HepG2 (cell line): ENCODE measurements at regions not wholly inside any gene's neighbourhood (a gene's known extent, or its start where the extent isn't known, plus 50 kb on each side); places are given as distances from the start of the nearest gene placed in this dataset.

Source experiments
- KLF16 ChIP-seq, 2 experiments: sonication (generic) in 1 of 2; formaldehyde crosslinking in 1 of 2; IDR thresholded peaks; 2 replicates each; pipeline versions ENCODE4 v1.6.1 to v1.8.0; 2016 to 2023; ENCODE audit warnings: missing genetic modification reagents in 2 of 2, missing compliant biosample characterization in 1 of 2
- POLR2AphosphoS5 ChIP-seq: IDR thresholded peaks from 2 replicates; pipeline ENCODE4 v1.6.1; 2012; ENCODE audit warnings: low read depth, low read length
- TBL1XR1 ChIP-seq: fragments of 150-350 bp; IDR thresholded peaks from 2 replicates; pipeline ENCODE4 v1.6.1; 2014; ENCODE audit warnings: borderline replicate concordance, low read length; ENCODE audit not compliant: partially characterized antibody
- TF ChIP-seq, protein P1 (sequence below): sonication (generic); formaldehyde crosslinking; IDR thresholded peaks from 2 replicates; pipeline ENCODE4 v1.8.1; 2022; ENCODE audit warnings: mild to moderate bottlenecking, missing genetic modification reagents
- TF ChIP-seq, protein P2 (sequence below): sonication (generic); formaldehyde crosslinking; conservative IDR thresholded peaks from 2 replicates; pipeline ENCODE4 v1.4.0; 2020; ENCODE audit warnings: missing genetic modification reagents
- TF ChIP-seq, protein P3 (sequence below): sonication (generic); formaldehyde crosslinking; IDR thresholded peaks from 2 replicates; pipeline ENCODE4 v1.5.0; 2020; ENCODE audit warnings: missing genetic modification reagents, mild to moderate bottlenecking, borderline replicate concordance

DNA sequence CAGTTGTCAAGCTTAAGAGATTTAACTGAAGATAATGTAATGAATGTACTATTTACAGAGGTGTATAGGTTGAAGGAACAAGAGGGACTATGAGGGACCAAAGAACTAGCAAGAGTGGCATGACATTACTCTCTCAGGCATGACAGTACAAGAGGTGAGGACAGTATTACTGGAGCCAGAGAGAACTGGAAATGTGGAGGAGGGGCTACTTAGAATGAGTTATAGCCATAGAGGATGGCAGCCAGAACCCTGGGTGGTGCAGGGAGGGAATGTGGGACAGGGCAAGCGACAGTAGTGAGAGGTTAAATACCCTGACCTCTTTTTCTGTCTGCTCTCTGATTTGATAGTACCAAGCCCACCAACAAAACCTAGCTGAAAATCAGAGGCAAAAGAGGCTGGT, 122.6 kb upstream of the UGP2 start:
- TF ChIP-seq POLR2AphosphoS5 (no peak), KLF16 (CRISPR knock-in tag; IDR thresholded peaks at IDR 0.05) (no peak), TBL1XR1 (no peak)
- TF ChIP-seq, protein P1, sequence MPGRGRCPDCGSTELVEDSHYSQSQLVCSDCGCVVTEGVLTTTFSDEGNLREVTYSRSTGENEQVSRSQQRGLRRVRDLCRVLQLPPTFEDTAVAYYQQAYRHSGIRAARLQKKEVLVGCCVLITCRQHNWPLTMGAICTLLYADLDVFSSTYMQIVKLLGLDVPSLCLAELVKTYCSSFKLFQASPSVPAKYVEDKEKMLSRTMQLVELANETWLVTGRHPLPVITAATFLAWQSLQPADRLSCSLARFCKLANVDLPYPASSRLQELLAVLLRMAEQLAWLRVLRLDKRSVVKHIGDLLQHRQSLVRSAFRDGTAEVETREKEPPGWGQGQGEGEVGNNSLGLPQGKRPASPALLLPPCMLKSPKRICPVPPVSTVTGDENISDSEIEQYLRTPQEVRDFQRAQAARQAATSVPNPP = no peak
- TF ChIP-seq, protein P2, sequence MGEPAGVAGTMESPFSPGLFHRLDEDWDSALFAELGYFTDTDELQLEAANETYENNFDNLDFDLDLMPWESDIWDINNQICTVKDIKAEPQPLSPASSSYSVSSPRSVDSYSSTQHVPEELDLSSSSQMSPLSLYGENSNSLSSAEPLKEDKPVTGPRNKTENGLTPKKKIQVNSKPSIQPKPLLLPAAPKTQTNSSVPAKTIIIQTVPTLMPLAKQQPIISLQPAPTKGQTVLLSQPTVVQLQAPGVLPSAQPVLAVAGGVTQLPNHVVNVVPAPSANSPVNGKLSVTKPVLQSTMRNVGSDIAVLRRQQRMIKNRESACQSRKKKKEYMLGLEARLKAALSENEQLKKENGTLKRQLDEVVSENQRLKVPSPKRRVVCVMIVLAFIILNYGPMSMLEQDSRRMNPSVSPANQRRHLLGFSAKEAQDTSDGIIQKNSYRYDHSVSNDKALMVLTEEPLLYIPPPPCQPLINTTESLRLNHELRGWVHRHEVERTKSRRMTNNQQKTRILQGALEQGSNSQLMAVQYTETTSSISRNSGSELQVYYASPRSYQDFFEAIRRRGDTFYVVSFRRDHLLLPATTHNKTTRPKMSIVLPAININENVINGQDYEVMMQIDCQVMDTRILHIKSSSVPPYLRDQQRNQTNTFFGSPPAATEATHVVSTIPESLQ (CRISPR knock-in tag) = no peak
- TF ChIP-seq, protein P3, sequence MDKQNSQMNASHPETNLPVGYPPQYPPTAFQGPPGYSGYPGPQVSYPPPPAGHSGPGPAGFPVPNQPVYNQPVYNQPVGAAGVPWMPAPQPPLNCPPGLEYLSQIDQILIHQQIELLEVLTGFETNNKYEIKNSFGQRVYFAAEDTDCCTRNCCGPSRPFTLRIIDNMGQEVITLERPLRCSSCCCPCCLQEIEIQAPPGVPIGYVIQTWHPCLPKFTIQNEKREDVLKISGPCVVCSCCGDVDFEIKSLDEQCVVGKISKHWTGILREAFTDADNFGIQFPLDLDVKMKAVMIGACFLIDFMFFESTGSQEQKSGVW (CRISPR knock-in tag) = no peak
